Spleen (tissue), 7 donors: ENCODE measurements at regions not wholly inside any gene's neighbourhood (a gene's known extent, or its start where the extent isn't known, plus 50 kb on each side); places are given as distances from the start of the nearest gene placed in this dataset.
"Not testable (repeated sequence)": the region's sequence is repeated elsewhere in the genome, so short reads cannot be mapped to it uniquely, and the experiment has no call there.

Experiments
- CTCF ChIP-seq, 11 experiments: fragments of 200-600 bp in 7 of 11; fragments of 450-650 bp in 4 of 11; sonication (generic) in 4 of 11; IDR thresholded peaks in 8 of 11; conservative IDR thresholded peaks in 3 of 11; 1 replicate in 7 of 11; 2 replicates in 4 of 11; pipeline versions ENCODE4 v1.4.0 to v1.8.0; 2016 to 2021; ENCODE audit warnings: antibody characterized with exemption in 11 of 11, inconsistent platforms in 4 of 11, mild to moderate bottlenecking in 1 of 11
- POLR2A ChIP-seq, 3 donors: fragments of 450-650 bp; IDR thresholded peaks; one replicate each; pipeline ENCODE4 v1.5.1; 2017; ENCODE audit warnings: antibody characterized with exemption in 3 of 3, mild to moderate bottlenecking in 1 of 3
- POLR2AphosphoS5 ChIP-seq, 3 donors: sonication (generic); formaldehyde crosslinking; IDR thresholded peaks; one replicate each; pipeline ENCODE4 v1.5.1; 2017; ENCODE audit warnings: antibody characterized with exemption in 3 of 3
- donor health status: DM: no; HTN: no; CAD: no; lungs with moderate emphysema.
- donor health status: DM: no; HTN: no; CAD: no.
- donor health status: DM: no; HTN: no; CAD: no.

- TF ChIP-seq POLR2A (IDR thresholded peaks at IDR 0.05); POLR2AphosphoS5 (IDR thresholded peaks at IDR 0.05); CTCF (IDR thresholded peaks at IDR 0.05 in 8 of 11, conservative IDR thresholded peaks at IDR 0.05 in 3 of 11): not testable (repeated sequence)
Observed at GRCh38 chr2:182665500-182665899, 50.6 kb upstream of the DNAJC10 start.
